HepG2 (cell line): ENCODE measurements at regions not wholly inside any gene's neighbourhood (a gene's known extent, or its start where the extent isn't known, plus 50 kb on each side); places are given as distances from the start of the nearest gene placed in this dataset.

Experiments used
- ATAC-seq: fragments of 200-7000 bp; cut with Tn5 transposase; 3 replicates; pipeline ENCODE4 v1.9.1; 2020; ENCODE audit warnings: mild to moderate bottlenecking, moderate library complexity
- BruUV-seq: library from RNA; stranded (reverse); fragments of 400-500 nt; replicated peaks from 2 replicates; lab custom pipeline; 2021; lab: Mats Ljungman, UMichigan
- CTCF ChIA-PET: fragments of 300-600 bp; formaldehyde crosslinking; extraction: SDS; loops from one replicate; lab custom pipeline; 2021; ENCODE audit warnings: low total read pairs, inconsistent platforms, low intra/inter-chr PET ratio; lab: Yijun Ruan, JAX
- POLR2A ChIA-PET: fragments of 350-600 bp; sonication (Branson Sonifier 250); formaldehyde crosslinking; loops from one replicate; lab custom pipeline; 2020; ENCODE audit warnings: antibody characterized with exemption, inconsistent platforms; lab: Yijun Ruan, JAX
- DNase-seq: peaks from one replicate; pipeline ENCODE4 v3.0.0-alpha.2; 2015; ENCODE audit warnings: low spot score
- FAIRE-seq: peaks from 3 replicates; lab custom pipeline; 2011; peaks lifted over from hg19 to GRCh38; lab: Jason Lieb, UNC
- H2AFZ ChIP-seq: one replicate; pipeline ENCODE4 v1.6.1; 2011; ENCODE audit warnings: low read length, inconsistent platforms
- H3K27ac ChIP-seq: fragments of 300-600 bp; 3 replicates; pipeline ENCODE4 v1.8.0; 2011; ENCODE audit warnings: mixed run types, mild to moderate bottlenecking, mixed read lengths, low read length, inconsistent platforms; ENCODE audit not compliant: insufficient read depth; ENCODE audit errors: extremely low read length
- H3K27me3 ChIP-seq, 2 experiments: fragments of 200-600 bp in 1 of 2; 2 replicates in 1 of 2; 3 replicates in 1 of 2; pipeline versions ENCODE4 v1.6.0 to v1.8.0; 2011; ENCODE audit warnings: low read length in 2 of 2, mild to moderate bottlenecking in 2 of 2, moderate library complexity in 2 of 2, inconsistent platforms in 1 of 2; ENCODE audit not compliant: insufficient read depth in 2 of 2, control insufficient read depth in 1 of 2
- H3K36me3 ChIP-seq, 2 experiments: fragments of 200-600 bp in 1 of 2; replicated peaks in 1 of 2; 2 replicates in 1 of 2; 3 replicates in 1 of 2; pipeline versions ENCODE4 v1.5.1 to v1.8.0; 2011; ENCODE audit warnings: low read length in 2 of 2, inconsistent platforms in 1 of 2; ENCODE audit not compliant: insufficient read depth in 2 of 2, control insufficient read depth in 1 of 2
- H3K4me1 ChIP-seq: 2 replicates; pipeline ENCODE4 v1.5.1; 2012; ENCODE audit warnings: low read length, inconsistent platforms; ENCODE audit not compliant: insufficient read depth
- H3K4me2 ChIP-seq: 2 replicates; pipeline ENCODE4 v1.6.0; 2011; ENCODE audit warnings: low read depth, low read length, inconsistent platforms
- H3K4me3 ChIP-seq, 3 experiments: fragments of 200-600 bp in 1 of 3; sonication (generic), shearing (Covaris generic) in 1 of 3; replicated peaks in 1 of 3; 2 replicates each; pipeline ENCODE4 v1.5.1; 2011 to 2016; ENCODE audit warnings: low read length in 3 of 3, inconsistent platforms in 2 of 3, low read depth in 2 of 3, mild to moderate bottlenecking in 2 of 3, control low read depth in 1 of 3, mixed read lengths in 1 of 3; ENCODE audit not compliant: insufficient read depth in 1 of 3
- H3K79me2 ChIP-seq: one replicate; pipeline ENCODE4 v1.6.1; 2011; ENCODE audit warnings: low read length, inconsistent platforms; ENCODE audit not compliant: insufficient read depth
- H3K9ac ChIP-seq: 2 replicates; pipeline ENCODE4 v1.6.0; 2011; ENCODE audit warnings: mild to moderate bottlenecking, low read depth, low read length, inconsistent platforms; ENCODE audit not compliant: insufficient read depth
- H3K9me3 ChIP-seq: 2 replicates; pipeline ENCODE4 v1.5.1; 2012; ENCODE audit warnings: mild to moderate bottlenecking, low read length
- H4K20me1 ChIP-seq: 2 replicates; pipeline ENCODE4 v1.6.0; 2011; ENCODE audit warnings: inconsistent platforms, mild to moderate bottlenecking, low read length, moderate library complexity; ENCODE audit not compliant: insufficient read depth
- ATF1 ChIP-seq: IDR thresholded peaks from 2 replicates; pipeline ENCODE4 v1.6.1; 2016; ENCODE audit warnings: mild to moderate bottlenecking, control low read depth
- MEF2D ChIP-seq: sonication (generic); formaldehyde crosslinking; IDR thresholded peaks from 2 replicates; pipeline ENCODE4 v1.5.1; 2020; ENCODE audit warnings: mild to moderate bottlenecking, missing genetic modification reagents
- NR1H2 ChIP-seq: sonication (generic); formaldehyde crosslinking; IDR thresholded peaks from 2 replicates; pipeline ENCODE4 v1.8.1; 2022; ENCODE audit warnings: low read depth, missing genetic modification reagents, borderline replicate concordance
- PCBP2 ChIP-seq: fragments of 200-400 bp; formaldehyde crosslinking; optimal IDR thresholded peaks from 2 replicates; pipeline ENCODE3; 2018; ENCODE audit warnings: low read length, low read depth; ENCODE audit not compliant: poor library complexity, severe bottlenecking
- POLR2AphosphoS5 ChIP-seq: IDR thresholded peaks from 2 replicates; pipeline ENCODE4 v1.6.1; 2012; ENCODE audit warnings: low read depth, low read length
- PPARG ChIP-seq: conservative IDR thresholded peaks from 2 replicates; pipeline ENCODE4 v1.6.1; 2016; ENCODE audit warnings: missing biosample characterization, missing genetic modification reagents
- RFXANK ChIP-seq: IDR thresholded peaks from 2 replicates; pipeline ENCODE4 v1.6.1; 2016
- RXRB ChIP-seq: IDR thresholded peaks from 2 replicates; pipeline ENCODE4 v1.6.1; 2016; ENCODE audit warnings: borderline replicate concordance, missing genetic modification reagents, missing compliant biosample characterization
- SMARCC2 ChIP-seq: fragments of 450-650 bp; IDR thresholded peaks from 2 replicates; pipeline ENCODE4 v1.6.1; 2017; ENCODE audit warnings: antibody characterized with exemption, mild to moderate bottlenecking
- TP53 ChIP-seq: sonication (generic); formaldehyde crosslinking; conservative IDR thresholded peaks from 2 replicates; pipeline ENCODE4 v1.4.0; 2020; ENCODE audit warnings: missing genetic modification reagents
- ZFP36L2 ChIP-seq: sonication (generic); formaldehyde crosslinking; IDR thresholded peaks from 2 replicates; pipeline ENCODE4 v1.4.0; 2020; ENCODE audit warnings: missing genetic modification reagents
- WGBS: methylation state at CpG from one replicate; pipeline ENCODE4 v1.1.6; 2017; ENCODE audit warnings: low lambda C conversion rate; 5-methylcytosine and 5-hydroxymethylcytosine counted together
- in situ Hi-C: cut with HindIII; loops from 2 replicates; pipeline ENCODE4 v1.10.0; 2017; ENCODE audit warnings: low pct_unique_long_range_greater_than_20kb; ENCODE audit not compliant: extremely low pct_ligation_motif_present
- intact Hi-C: fragments of 100-400 bp; cut with micrococcal nuclease; formaldehyde crosslinking; loops from one replicate; pipeline ENCODE4 v1.10.0; 2022; ENCODE audit not compliant: unreplicated experiment
- TF ChIP-seq, protein P1 (sequence below): sonication (generic); formaldehyde crosslinking; IDR thresholded peaks from 2 replicates; pipeline ENCODE4 v1.9.0; 2022; ENCODE audit warnings: low read depth, missing genetic modification reagents
- TF ChIP-seq, protein P2 (sequence below): sonication (generic); formaldehyde crosslinking; IDR thresholded peaks from 2 replicates; pipeline ENCODE4 v1.8.1; 2022; ENCODE audit warnings: mild to moderate bottlenecking, missing genetic modification reagents
- TF ChIP-seq, protein P3 (sequence below): sonication (generic); formaldehyde crosslinking; IDR thresholded peaks from 2 replicates; pipeline ENCODE4 v1.4.0; 2020; ENCODE audit warnings: missing genetic modification reagents
- TF ChIP-seq, protein P4 (sequence below): sonication (generic); formaldehyde crosslinking; IDR thresholded peaks from 2 replicates; pipeline ENCODE4 v1.4.0; 2020; ENCODE audit warnings: missing genetic modification reagents

DNA sequence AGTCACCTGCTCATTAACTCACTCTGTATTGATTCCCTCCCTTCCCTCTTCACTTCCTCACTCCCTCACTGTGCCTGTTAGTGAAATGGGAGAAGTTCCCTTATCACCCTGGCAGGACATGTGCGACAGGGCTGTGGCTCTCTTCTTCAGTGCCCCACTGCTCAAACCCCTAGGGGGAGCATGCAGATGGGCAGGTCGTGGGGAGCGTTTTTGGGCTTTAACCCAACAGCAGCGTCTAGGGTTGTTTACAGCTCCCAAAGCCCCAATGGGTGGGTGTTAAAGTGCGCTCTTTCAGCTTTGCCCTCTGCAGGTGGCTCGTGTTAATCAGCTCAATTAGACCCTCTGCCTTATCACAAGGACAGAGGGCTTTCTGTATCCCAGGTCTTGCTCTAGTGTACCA, 447.8 kb upstream of the PROK2 start:
- intact Hi-C loops (no loop called here), in situ Hi-C loops (no loop called here)
- Histone ChIP-seq H3K27ac (no peak overlapping the region), H4K20me1 (no peaks in the 10 kb centered on the region), H3K4me3 (no peak overlapping the region), H3K9me3 (no peaks in the 10 kb centered on the region), H3K79me2 (no peaks in the 10 kb centered on the region), H3K4me2 (no peak overlapping the region), H3K4me1 (no peaks in the 10 kb centered on the region), H3K27me3 (no peaks in the 10 kb centered on the region), H3K36me3 (no peaks in the 10 kb centered on the region), H3K9ac (no peak overlapping the region), H2AFZ (no peak overlapping the region)
- ATAC-seq (no peak), DNase-seq (no peak), FAIRE-seq (no peak)
- 55% methylated on average over 6 of the region's 6 CpGs for WGBS
- CTCF ChIA-PET = no interaction called here
- POLR2A ChIA-PET = no interaction called here
- BruUV-seq = no TSS peak
- no peak for TF ChIP-seq PPARG (CRISPR knock-in tag)
- no peak for TF ChIP-seq RFXANK
- TF ChIP-seq ZFP36L2 = no peak
- TF ChIP-seq POLR2AphosphoS5 = no peak
- no peak for TF ChIP-seq PCBP2
- TF ChIP-seq, protein P1, sequence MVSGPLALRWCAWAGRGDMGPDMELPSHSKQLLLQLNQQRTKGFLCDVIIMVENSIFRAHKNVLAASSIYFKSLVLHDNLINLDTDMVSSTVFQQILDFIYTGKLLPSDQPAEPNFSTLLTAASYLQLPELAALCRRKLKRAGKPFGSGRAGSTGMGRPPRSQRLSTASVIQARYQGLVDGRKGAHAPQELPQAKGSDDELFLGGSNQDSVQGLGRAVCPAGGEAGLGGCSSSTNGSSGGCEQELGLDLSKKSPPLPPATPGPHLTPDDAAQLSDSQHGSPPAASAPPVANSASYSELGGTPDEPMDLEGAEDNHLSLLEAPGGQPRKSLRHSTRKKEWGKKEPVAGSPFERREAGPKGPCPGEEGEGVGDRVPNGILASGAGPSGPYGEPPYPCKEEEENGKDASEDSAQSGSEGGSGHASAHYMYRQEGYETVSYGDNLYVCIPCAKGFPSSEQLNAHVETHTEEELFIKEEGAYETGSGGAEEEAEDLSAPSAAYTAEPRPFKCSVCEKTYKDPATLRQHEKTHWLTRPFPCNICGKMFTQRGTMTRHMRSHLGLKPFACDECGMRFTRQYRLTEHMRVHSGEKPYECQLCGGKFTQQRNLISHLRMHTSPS (CRISPR knock-in tag) = no peak
- TF ChIP-seq, protein P2, sequence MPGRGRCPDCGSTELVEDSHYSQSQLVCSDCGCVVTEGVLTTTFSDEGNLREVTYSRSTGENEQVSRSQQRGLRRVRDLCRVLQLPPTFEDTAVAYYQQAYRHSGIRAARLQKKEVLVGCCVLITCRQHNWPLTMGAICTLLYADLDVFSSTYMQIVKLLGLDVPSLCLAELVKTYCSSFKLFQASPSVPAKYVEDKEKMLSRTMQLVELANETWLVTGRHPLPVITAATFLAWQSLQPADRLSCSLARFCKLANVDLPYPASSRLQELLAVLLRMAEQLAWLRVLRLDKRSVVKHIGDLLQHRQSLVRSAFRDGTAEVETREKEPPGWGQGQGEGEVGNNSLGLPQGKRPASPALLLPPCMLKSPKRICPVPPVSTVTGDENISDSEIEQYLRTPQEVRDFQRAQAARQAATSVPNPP (CRISPR knock-in tag) = no peak
- no peak for TF ChIP-seq TP53
- TF ChIP-seq MEF2D (CRISPR knock-in tag) = no peak
- TF ChIP-seq NR1H2 (CRISPR knock-in tag) = no peak
- TF ChIP-seq SMARCC2 = no peak
- no peak for TF ChIP-seq RXRB (CRISPR knock-in tag)
- TF ChIP-seq, protein P3, sequence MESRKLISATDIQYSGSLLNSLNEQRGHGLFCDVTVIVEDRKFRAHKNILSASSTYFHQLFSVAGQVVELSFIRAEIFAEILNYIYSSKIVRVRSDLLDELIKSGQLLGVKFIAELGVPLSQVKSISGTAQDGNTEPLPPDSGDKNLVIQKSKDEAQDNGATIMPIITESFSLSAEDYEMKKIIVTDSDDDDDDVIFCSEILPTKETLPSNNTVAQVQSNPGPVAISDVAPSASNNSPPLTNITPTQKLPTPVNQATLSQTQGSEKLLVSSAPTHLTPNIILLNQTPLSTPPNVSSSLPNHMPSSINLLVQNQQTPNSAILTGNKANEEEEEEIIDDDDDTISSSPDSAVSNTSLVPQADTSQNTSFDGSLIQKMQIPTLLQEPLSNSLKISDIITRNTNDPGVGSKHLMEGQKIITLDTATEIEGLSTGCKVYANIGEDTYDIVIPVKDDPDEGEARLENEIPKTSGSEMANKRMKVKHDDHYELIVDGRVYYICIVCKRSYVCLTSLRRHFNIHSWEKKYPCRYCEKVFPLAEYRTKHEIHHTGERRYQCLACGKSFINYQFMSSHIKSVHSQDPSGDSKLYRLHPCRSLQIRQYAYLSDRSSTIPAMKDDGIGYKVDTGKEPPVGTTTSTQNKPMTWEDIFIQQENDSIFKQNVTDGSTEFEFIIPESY = no peak
- TF ChIP-seq, protein P4, sequence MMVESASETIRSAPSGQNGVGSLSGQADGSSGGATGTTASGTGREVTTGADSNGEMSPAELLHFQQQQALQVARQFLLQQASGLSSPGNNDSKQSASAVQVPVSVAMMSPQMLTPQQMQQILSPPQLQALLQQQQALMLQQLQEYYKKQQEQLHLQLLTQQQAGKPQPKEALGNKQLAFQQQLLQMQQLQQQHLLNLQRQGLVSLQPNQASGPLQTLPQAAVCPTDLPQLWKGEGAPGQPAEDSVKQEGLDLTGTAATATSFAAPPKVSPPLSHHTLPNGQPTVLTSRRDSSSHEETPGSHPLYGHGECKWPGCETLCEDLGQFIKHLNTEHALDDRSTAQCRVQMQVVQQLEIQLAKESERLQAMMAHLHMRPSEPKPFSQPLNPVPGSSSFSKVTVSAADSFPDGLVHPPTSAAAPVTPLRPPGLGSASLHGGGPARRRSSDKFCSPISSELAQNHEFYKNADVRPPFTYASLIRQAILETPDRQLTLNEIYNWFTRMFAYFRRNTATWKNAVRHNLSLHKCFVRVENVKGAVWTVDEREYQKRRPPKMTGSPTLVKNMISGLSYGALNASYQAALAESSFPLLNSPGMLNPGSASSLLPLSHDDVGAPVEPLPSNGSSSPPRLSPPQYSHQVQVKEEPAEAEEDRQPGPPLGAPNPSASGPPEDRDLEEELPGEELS (CRISPR knock-in tag) = no peak
- TF ChIP-seq ATF1 (CRISPR knock-in tag) = no peak
